IPS-NIHi7 (cell line): ENCODE measurements at regions not wholly inside any gene's neighbourhood (a gene's known extent, or its start where the extent isn't known, plus 50 kb on each side); places are given as distances from the start of the nearest gene placed in this dataset.
"Not testable (repeated sequence)": the region's sequence is repeated elsewhere in the genome, so short reads cannot be mapped to it uniquely, and the experiment has no call there.

Experiments
- DNase-seq: peaks from one replicate; pipeline ENCODE4 v3.0.0; 2012; ENCODE audit warnings: mixed read lengths; ENCODE audit errors: extremely low spot score

GRCh38 chr12:113573148-113573547, 101.5 kb upstream of the LHX5 start:
- DNase-seq = no peak

- DNase-seq = no peak
These were observed 100.0 kb upstream of the LHX5 start for GRCh38 chr12:113571713-113572112.

- DNase-seq = no peak
These were observed 98.1 kb upstream of the LHX5 start for GRCh38 chr12:113569806-113570205.

GRCh38 chr12:113568021-113568420, 96.3 kb upstream of the LHX5 start:
- no peak for DNase-seq

- DNase-seq = no peak
These were observed 93.7 kb upstream of the LHX5 start for GRCh38 chr12:113565368-113565767.

GRCh38 chr12:113561068-113561780, 89.6 kb upstream of the LHX5 start:
- DNase-seq = no peak

- DNase-seq = no peak
These were observed 87.8 kb upstream of the LHX5 start for GRCh38 chr12:113559466-113559865.

GRCh38 chr12:113555226-113555625, 83.6 kb upstream of the LHX5 start:
- DNase-seq = no peak

GRCh38 chr12:113552760-113553159, 81.1 kb upstream of the LHX5 start:
- no peak for DNase-seq

- no peak for DNase-seq
These were observed 79.9 kb upstream of the LHX5 start for GRCh38 chr12:113551563-113551962.

- no peak for DNase-seq
These were observed 76.8 kb upstream of the LHX5 start for GRCh38 chr12:113548467-113548866.

GRCh38 chr12:113546916-113547863, 75.5 kb upstream of the LHX5 start:
- DNase-seq = no peak

GRCh38 chr12:113537751-113538087, 66.0 kb upstream of the LHX5 start:
- DNase-seq = no peak

- DNase-seq = no peak
These were observed 65.5 kb upstream of the LHX5 start for GRCh38 chr12:113537046-113537750.

- no peak for DNase-seq
These were observed 63.4 kb upstream of the LHX5 start for GRCh38 chr12:113535100-113535499.

- DNase-seq = no peak
These were observed 62.9 kb upstream of the LHX5 start for GRCh38 chr12:113534555-113534954.

GRCh38 chr12:113533842-113534375, 62.2 kb upstream of the LHX5 start:
- no peak for DNase-seq

GRCh38 chr12:113532292-113532691, 60.6 kb upstream of the LHX5 start:
- DNase-seq = no peak

- DNase-seq = not testable (repeated sequence)
These were observed 59.4 kb upstream of the LHX5 start for GRCh38 chr12:113531073-113531472.

- no peak for DNase-seq
These were observed 57.1 kb upstream of the LHX5 start for GRCh38 chr12:113528606-113529293.

GRCh38 chr12:113525066-113525465, 53.4 kb upstream of the LHX5 start:
- no peak for DNase-seq

- DNase-seq = peak; percentile 53
These were observed 52.8 kb upstream of the LHX5 start for GRCh38 chr12:113524495-113524894.
